Spleen (tissue), 7 donors: ENCODE measurements at regions not wholly inside any gene's neighbourhood (a gene's known extent, or its start where the extent isn't known, plus 50 kb on each side); places are given as distances from the start of the nearest gene placed in this dataset.

Experiments used
- POLR2A ChIP-seq, 3 donors: fragments of 450-650 bp; IDR thresholded peaks; one replicate each; pipeline ENCODE4 v1.5.1; 2017; ENCODE audit warnings: antibody characterized with exemption in 3 of 3, mild to moderate bottlenecking in 1 of 3
- POLR2AphosphoS5 ChIP-seq, 3 donors: sonication (generic); formaldehyde crosslinking; IDR thresholded peaks; one replicate each; pipeline ENCODE4 v1.5.1; 2017; ENCODE audit warnings: antibody characterized with exemption in 3 of 3
- TF ChIP-seq, protein P1 (sequence below), 11 experiments: fragments of 200-600 bp in 7 of 11; fragments of 450-650 bp in 4 of 11; sonication (generic) in 4 of 11; IDR thresholded peaks in 8 of 11; conservative IDR thresholded peaks in 3 of 11; 1 replicate in 7 of 11; 2 replicates in 4 of 11; pipeline versions ENCODE4 v1.4.0 to v1.8.0; 2016 to 2021; ENCODE audit warnings: antibody characterized with exemption in 11 of 11, inconsistent platforms in 4 of 11, mild to moderate bottlenecking in 1 of 11
- donor health status: DM: no; HTN: no; CAD: no; lungs with moderate emphysema.
- donor health status: DM: no; HTN: no; CAD: no.
- donor health status: DM: no; HTN: no; CAD: no.

DNA sequence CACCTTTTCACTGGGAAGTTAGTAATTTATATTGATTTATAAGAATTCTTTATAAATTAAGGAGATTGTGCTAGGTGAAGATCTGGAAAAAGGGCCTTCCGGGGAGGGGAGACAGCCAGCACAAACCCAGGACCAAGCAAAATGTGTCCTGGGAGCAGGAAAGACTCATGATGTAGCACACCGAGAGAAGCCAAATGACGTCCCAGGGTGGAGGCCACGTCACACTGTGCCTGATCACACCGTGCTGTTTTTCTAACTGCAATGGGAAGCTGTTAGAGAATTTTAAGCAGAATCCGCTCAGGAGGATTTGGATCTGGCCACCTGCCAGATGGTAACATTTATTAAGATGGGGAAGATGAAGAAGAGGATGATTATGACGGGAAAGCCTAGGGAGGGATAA lies 72.7 kb upstream of the AKAP12 start:
- TF ChIP-seq, protein P1, sequence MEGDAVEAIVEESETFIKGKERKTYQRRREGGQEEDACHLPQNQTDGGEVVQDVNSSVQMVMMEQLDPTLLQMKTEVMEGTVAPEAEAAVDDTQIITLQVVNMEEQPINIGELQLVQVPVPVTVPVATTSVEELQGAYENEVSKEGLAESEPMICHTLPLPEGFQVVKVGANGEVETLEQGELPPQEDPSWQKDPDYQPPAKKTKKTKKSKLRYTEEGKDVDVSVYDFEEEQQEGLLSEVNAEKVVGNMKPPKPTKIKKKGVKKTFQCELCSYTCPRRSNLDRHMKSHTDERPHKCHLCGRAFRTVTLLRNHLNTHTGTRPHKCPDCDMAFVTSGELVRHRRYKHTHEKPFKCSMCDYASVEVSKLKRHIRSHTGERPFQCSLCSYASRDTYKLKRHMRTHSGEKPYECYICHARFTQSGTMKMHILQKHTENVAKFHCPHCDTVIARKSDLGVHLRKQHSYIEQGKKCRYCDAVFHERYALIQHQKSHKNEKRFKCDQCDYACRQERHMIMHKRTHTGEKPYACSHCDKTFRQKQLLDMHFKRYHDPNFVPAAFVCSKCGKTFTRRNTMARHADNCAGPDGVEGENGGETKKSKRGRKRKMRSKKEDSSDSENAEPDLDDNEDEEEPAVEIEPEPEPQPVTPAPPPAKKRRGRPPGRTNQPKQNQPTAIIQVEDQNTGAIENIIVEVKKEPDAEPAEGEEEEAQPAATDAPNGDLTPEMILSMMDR (IDR thresholded peaks at IDR 0.05 in 8 of 11, conservative IDR thresholded peaks at IDR 0.05 in 3 of 11): no peak
- TF ChIP-seq POLR2A (IDR thresholded peaks at IDR 0.05): no peak
- TF ChIP-seq POLR2AphosphoS5 (IDR thresholded peaks at IDR 0.05): no peak
